Adrenal gland (tissue), 9 donors: ENCODE measurements at regions not wholly inside any gene's neighbourhood (a gene's known extent, or its start where the extent isn't known, plus 50 kb on each side); places are given as distances from the start of the nearest gene placed in this dataset.

ENCODE experiments used
- DNase-seq, 7 donors: peaks; one replicate each; pipeline ENCODE4 v3.0.0-alpha.2; 2019 to 2020
- H3K27ac ChIP-seq, 5 donors: fragments of 200-600 bp; sonication (generic) in 4 of 5; 1 replicate in 3 of 5; 2 replicates in 2 of 5; pipeline versions ENCODE4 v1.5.1 to v1.8.0; 2016 to 2020; ENCODE audit warnings: mild to moderate bottlenecking in 1 of 5
- H3K27me3 ChIP-seq: fragments of 200-600 bp; 2 replicates; pipeline ENCODE4 v1.8.0; 2021
- H3K36me3 ChIP-seq, 2 donors: fragments of 200-600 bp; replicated peaks in 1 of 2; 1 replicate in 1 of 2; 2 replicates in 1 of 2; pipeline versions ENCODE4 v1.5.1 to v1.8.0; 2018 to 2022
- H3K4me1 ChIP-seq, 2 donors: fragments of 200-600 bp; replicated peaks in 1 of 2; 1 replicate in 1 of 2; 2 replicates in 1 of 2; pipeline versions ENCODE4 v1.5.1 to v1.8.0; 2018 to 2021
- H3K4me3 ChIP-seq, 4 donors: fragments of 200-600 bp; sonication (generic) in 3 of 4; one replicate each; pipeline ENCODE4 v1.5.1; 2016 to 2018
- H3K9me3 ChIP-seq, 3 donors: fragments of 200-600 bp; sonication (generic) in 1 of 3; replicated peaks in 1 of 3; 1 replicate in 2 of 3; 2 replicates in 1 of 3; pipeline versions ENCODE4 v1.5.1 to v1.8.0; 2016 to 2021
- POLR2A ChIP-seq, 2 donors: fragments of 450-650 bp; IDR thresholded peaks; one replicate each; pipeline ENCODE4 v1.6.1; 2017; ENCODE audit warnings: antibody characterized with exemption in 2 of 2, mild to moderate bottlenecking in 2 of 2, moderate library complexity in 1 of 2
- WGBS, 4 donors: extraction: QIAGEN DNeasy Blood & Tissue Kit in 2 of 4; methylation state at CpG; one replicate each; pipeline versions ENCODE4 v1.1.5 to v1.1.7; 2013 to 2017; 5-methylcytosine and 5-hydroxymethylcytosine counted together
- intact Hi-C, 2 donors: fragments of 100-400 bp; cut with DNase I; formaldehyde crosslinking; loops; one replicate each; pipeline versions ENCODE4 v1.14.1 to v1.15.0; 2022 to 2023
- TF ChIP-seq, protein P1 (sequence below), 6 experiments: fragments of 450-650 bp in 4 of 6; fragments of 200-600 bp in 2 of 6; sonication (generic) in 1 of 6; IDR thresholded peaks; 1 replicate in 5 of 6; 2 replicates in 1 of 6; pipeline versions ENCODE4 v1.5.1 to v1.8.0; 2016 to 2021; ENCODE audit warnings: antibody characterized with exemption in 6 of 6, mild to moderate bottlenecking in 2 of 6, moderate library complexity in 1 of 6
- donor health status: healthy with polysubstance abuse.
- donor health status: Bipolar disorder and iron deficiency.
- donor health status: DM: yes; HTN: yes; CAD: no.
- donor health status: DM: no; HTN: no; CAD: no.
- donor health status: DM: no; HTN: no; CAD: no.

DNA sequence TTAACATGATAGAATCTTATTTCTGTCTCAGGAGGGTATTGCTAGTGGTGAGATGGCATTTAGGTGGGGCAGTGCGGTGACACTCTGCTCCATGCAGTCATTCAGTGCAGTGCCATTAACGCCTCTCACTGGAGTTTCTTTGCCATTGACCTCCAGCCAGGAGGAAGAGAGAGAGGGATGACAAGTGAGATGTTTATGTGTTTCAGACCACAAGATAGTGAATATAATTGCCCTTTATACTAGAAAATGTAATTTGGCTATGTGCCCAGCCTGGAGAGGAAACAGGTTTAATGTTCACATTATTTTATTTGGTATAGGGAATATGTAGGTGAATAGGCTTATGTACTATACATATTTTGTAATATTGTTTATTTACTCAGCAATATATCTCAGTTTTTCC lies 84.5 kb downstream of the ZIC1 start:
- Histone ChIP-seq H3K4me1 (no peaks in the 10 kb centered on the region), H3K9me3 (no peaks in the 10 kb centered on the region), H3K4me3 (no peak overlapping the region), H3K36me3 (no peaks in the 10 kb centered on the region), H3K27me3 (no peaks in the 10 kb centered on the region), H3K27ac (no peak overlapping the region)
- DNase-seq: no peak
- TF ChIP-seq POLR2A (IDR thresholded peaks at IDR 0.05): no peak
- TF ChIP-seq, protein P1, sequence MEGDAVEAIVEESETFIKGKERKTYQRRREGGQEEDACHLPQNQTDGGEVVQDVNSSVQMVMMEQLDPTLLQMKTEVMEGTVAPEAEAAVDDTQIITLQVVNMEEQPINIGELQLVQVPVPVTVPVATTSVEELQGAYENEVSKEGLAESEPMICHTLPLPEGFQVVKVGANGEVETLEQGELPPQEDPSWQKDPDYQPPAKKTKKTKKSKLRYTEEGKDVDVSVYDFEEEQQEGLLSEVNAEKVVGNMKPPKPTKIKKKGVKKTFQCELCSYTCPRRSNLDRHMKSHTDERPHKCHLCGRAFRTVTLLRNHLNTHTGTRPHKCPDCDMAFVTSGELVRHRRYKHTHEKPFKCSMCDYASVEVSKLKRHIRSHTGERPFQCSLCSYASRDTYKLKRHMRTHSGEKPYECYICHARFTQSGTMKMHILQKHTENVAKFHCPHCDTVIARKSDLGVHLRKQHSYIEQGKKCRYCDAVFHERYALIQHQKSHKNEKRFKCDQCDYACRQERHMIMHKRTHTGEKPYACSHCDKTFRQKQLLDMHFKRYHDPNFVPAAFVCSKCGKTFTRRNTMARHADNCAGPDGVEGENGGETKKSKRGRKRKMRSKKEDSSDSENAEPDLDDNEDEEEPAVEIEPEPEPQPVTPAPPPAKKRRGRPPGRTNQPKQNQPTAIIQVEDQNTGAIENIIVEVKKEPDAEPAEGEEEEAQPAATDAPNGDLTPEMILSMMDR (IDR thresholded peaks at IDR 0.05): no peak
- WGBS, 4 donors: 70 to 80% (median 74%) methylated on average over 2 of the region's 2 CpGs
- intact Hi-C loops: no loop called here

DNA sequence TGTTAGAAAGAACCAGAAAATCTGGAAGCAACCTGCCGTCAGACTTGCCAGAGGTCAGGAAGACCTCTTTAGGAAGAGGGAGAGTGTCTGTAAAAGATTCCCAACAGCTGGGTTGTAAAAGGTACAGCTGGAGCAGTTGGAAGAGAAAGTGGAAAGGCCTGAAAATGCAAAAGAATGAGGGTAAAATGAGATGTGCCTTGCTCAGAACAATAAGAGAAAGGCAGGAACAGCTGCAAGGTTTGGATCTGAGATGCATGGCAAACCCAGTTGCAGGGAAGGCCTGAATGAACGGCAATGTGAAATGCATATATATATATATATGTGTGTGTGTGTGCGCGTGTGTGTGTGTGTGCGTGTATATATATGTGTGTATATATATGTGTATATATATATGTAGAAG lies 88.1 kb downstream of the ZIC1 start:
- 82 to 86% (median 83%) methylated on average over 5 of the region's 5 CpGs for WGBS, 4 donors
- no peaks in the 10 kb centered on the region for H3K27me3 ChIP-seq
- no peaks in the 10 kb centered on the region for H3K36me3 ChIP-seq
- no peak for TF ChIP-seq POLR2A (IDR thresholded peaks at IDR 0.05)
- TF ChIP-seq, protein P1 (IDR thresholded peaks at IDR 0.05): no peak
- no peaks in the 10 kb centered on the region for H3K4me1 ChIP-seq
- H3K27ac ChIP-seq: no peak overlapping the region
- H3K9me3 ChIP-seq: no peaks in the 10 kb centered on the region
- DNase-seq: no peak
- intact Hi-C loops: no loop called here
- H3K4me3 ChIP-seq: no peak overlapping the region

DNA sequence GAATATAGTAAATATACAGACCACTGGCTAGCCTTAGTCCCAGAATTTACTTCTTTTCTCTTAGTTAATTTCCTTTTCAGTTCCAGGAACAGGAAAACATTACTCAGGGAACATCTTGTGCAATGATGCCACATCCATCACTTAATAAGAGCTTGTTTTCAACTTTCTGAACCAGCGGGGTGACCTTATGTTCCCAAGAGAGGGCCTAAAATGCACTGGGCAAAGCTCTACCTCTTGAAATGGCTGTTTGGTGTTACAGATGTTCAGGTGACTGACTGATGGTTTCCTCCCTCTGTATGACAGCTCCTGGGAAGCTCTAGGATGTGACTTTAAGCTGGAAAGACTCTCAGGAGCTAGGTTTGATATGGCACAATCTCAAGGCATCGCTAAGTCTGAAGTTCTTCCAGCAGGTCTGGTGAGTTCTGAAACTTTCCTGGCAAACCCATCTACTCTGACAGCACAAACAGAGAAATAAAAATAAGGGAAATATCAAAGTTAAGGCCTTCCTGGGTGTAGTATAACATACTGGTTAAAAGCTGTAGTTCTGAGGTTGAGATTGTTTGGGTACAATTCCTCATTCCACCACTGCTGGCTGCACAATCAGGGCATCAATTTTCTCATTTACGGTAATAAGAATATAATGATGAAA lies 98.6 kb downstream of the ZIC1 start:
- no peak overlapping the region for H3K4me3 ChIP-seq
- no peak for TF ChIP-seq POLR2A (IDR thresholded peaks at IDR 0.05)
- TF ChIP-seq, protein P1 (IDR thresholded peaks at IDR 0.05): peak in 1 of 6 experiments; percentile 3
- peak in 6 of 7 donors; percentile 16 to 58 (median 28) for DNase-seq
- intact Hi-C loops: no loop called here
- no peaks in the 10 kb centered on the region for H3K36me3 ChIP-seq
- peak overlapping the region in 2 of 5 donors; percentile 1 to 40 for H3K27ac ChIP-seq
- WGBS, 4 donors: 67 to 86% (median 79%) methylated on average over 3 of the region's 3 CpGs
- H3K9me3 ChIP-seq: no peaks in the 10 kb centered on the region
- no peaks in the 10 kb centered on the region for H3K4me1 ChIP-seq
- no peaks in the 10 kb centered on the region for H3K27me3 ChIP-seq

DNA sequence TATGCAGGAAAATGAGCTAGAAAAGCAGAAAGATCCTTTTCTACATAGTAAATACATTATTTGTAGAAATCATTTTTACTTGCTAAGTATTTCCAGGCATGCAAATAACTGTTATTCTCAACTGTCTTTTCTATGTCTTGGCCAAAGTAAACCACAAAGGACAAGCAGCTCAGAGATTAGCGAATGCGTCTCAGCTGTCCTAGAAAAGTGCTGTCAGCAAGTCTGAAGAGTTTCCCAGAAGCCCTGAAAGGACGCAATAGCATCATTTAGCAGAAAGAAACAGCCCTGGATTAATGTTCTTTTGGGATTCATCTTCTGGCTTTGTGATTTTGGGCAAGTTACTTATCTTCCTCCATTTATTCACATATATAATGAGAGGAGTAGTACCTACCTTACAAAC lies 100.3 kb downstream of the ZIC1 start:
- H3K4me1 ChIP-seq: no peaks in the 10 kb centered on the region
- WGBS, 4 donors: 63 to 73% (median 66%) methylated on average over 3 of the region's 3 CpGs
- no peak for DNase-seq
- no peaks in the 10 kb centered on the region for H3K27me3 ChIP-seq
- no peaks in the 10 kb centered on the region for H3K9me3 ChIP-seq
- TF ChIP-seq, protein P1 (IDR thresholded peaks at IDR 0.05): no peak
- TF ChIP-seq POLR2A (IDR thresholded peaks at IDR 0.05): no peak
- H3K36me3 ChIP-seq: no peaks in the 10 kb centered on the region
- intact Hi-C loops: no loop called here
- H3K27ac ChIP-seq: no peak overlapping the region
- no peak overlapping the region for H3K4me3 ChIP-seq
